ENCODE measurements at regions not wholly inside any gene's neighbourhood (a gene's known extent, or its start where the extent isn't known, plus 50 kb on each side); places are given as distances from the start of the nearest gene placed in this dataset.
"Not testable (repeated sequence)": the region's sequence is repeated elsewhere in the genome, so short reads cannot be mapped to it uniquely, and the experiment has no call there.

GRCh38 chr3:157858821-157859220, 247.4 kb downstream of the SHOX2 start:
- Histone ChIP-seq H3K36me3 (replicated peaks in 1 of 2) (no peaks in the 10 kb centered on the region), H3K27me3 (no peaks in the 10 kb centered on the region), H3K9me3 (replicated peaks in 1 of 3) (no peaks in the 10 kb centered on the region), H3K4me3 (no peak overlapping the region), H3K4me1 (replicated peaks in 1 of 2) (peaks cover 0 to 18% of the 10 kb centered on the region in 2 donors), H3K27ac (no peak overlapping the region)
- no peak for DNase-seq
- intact Hi-C loops (cut with DNase I) = no loop called here
- TF ChIP-seq POLR2A (IDR thresholded peaks at IDR 0.05) (no peak), CTCF (IDR thresholded peaks at IDR 0.05) (no peak)
- 85 to 100% (median 97%) methylated on average over 1 of the region's 1 CpG for WGBS, 4 donors

- WGBS, 4 donors = 49 to 60% (median 58%) methylated on average over 5 of the region's 5 CpGs
- H3K4me3 ChIP-seq = no peak overlapping the region
- H3K4me1 ChIP-seq (replicated peaks in 1 of 2) = peaks cover 0 to 18% of the 10 kb centered on the region in 2 donors
- TF ChIP-seq CTCF (IDR thresholded peaks at IDR 0.05) (no peak), POLR2A (IDR thresholded peaks at IDR 0.05) (no peak)
- no peak for DNase-seq
- H3K27me3 ChIP-seq = no peaks in the 10 kb centered on the region
- no peaks in the 10 kb centered on the region for H3K36me3 ChIP-seq (replicated peaks in 1 of 2)
- H3K27ac ChIP-seq = no peak overlapping the region
- intact Hi-C loops (cut with DNase I) = no loop called here
- H3K9me3 ChIP-seq (replicated peaks in 1 of 3) = no peaks in the 10 kb centered on the region
Measured at GRCh38 chr3:157857440-157857839, 248.8 kb downstream of the SHOX2 start.

- DNase-seq = peak in 3 of 7 donors; percentile 16 to 32 (median 26)
- no peak overlapping the region for H3K4me3 ChIP-seq
- H3K27me3 ChIP-seq = no peaks in the 10 kb centered on the region
- H3K4me1 ChIP-seq (replicated peaks in 1 of 2) = peaks cover 0 to 18% of the 10 kb centered on the region in 2 donors
- H3K27ac ChIP-seq = no peak overlapping the region
- TF ChIP-seq CTCF (IDR thresholded peaks at IDR 0.05) (no peak), POLR2A (IDR thresholded peaks at IDR 0.05) (no peak)
- no peaks in the 10 kb centered on the region for H3K9me3 ChIP-seq (replicated peaks in 1 of 3)
- intact Hi-C loops (cut with DNase I) = no loop called here
- WGBS, 4 donors = 28 to 32% (median 30%) methylated on average over 6 of the region's 6 CpGs
- H3K36me3 ChIP-seq (replicated peaks in 1 of 2) = no peaks in the 10 kb centered on the region
Measured at GRCh38 chr3:157856078-157856939, 249.9 kb downstream of the SHOX2 start.

- H3K36me3 ChIP-seq (replicated peaks in 1 of 2); H3K27ac ChIP-seq; DNase-seq; H3K27me3 ChIP-seq; intact Hi-C loops (cut with DNase I); H3K4me3 ChIP-seq; H3K9me3 ChIP-seq (replicated peaks in 1 of 3); H3K4me1 ChIP-seq (replicated peaks in 1 of 2): not testable (repeated sequence)
- 83 to 87% (median 85%) methylated on average over 7 of the region's 7 CpGs for WGBS, 4 donors
Measured at GRCh38 chr3:157845839-157846238, 260.4 kb downstream of the SHOX2 start.
